MM.1S (cell line): ENCODE measurements at regions not wholly inside any gene's neighbourhood (a gene's known extent, or its start where the extent isn't known, plus 50 kb on each side); places are given as distances from the start of the nearest gene placed in this dataset.

Experiments
- DNase-seq: peaks from one replicate; pipeline ENCODE4 v3.0.0-alpha.2; 2015
- H2AFZ ChIP-seq: fragments of 300-600 bp; sonication (generic); 2 replicates; pipeline ENCODE4 v1.6.0; 2016; ENCODE audit warnings: antibody characterized with exemption, low read length
- H3F3A ChIP-seq: fragments of 300-600 bp; sonication (generic); 2 replicates; pipeline ENCODE4 v1.6.1; 2016; ENCODE audit warnings: mild to moderate bottlenecking, antibody characterized with exemption, low read length, moderate library complexity, mixed read lengths; ENCODE audit not compliant: insufficient read depth
- H3K27ac ChIP-seq: fragments of 300-600 bp; sonication (generic); 2 replicates; pipeline ENCODE4 v1.5.1; 2016; ENCODE audit warnings: mild to moderate bottlenecking, low read length
- H3K27me3 ChIP-seq: fragments of 300-600 bp; sonication (generic); replicated peaks from 2 replicates; pipeline ENCODE4 v1.6.0; 2016; ENCODE audit warnings: low read length; ENCODE audit not compliant: insufficient read depth
- H3K36me3 ChIP-seq: fragments of 300-600 bp; sonication (generic); replicated peaks from 2 replicates; pipeline ENCODE4 v1.6.1; 2016; ENCODE audit warnings: mild to moderate bottlenecking, low read length, mixed read lengths; ENCODE audit not compliant: insufficient read depth
- H3K4me1 ChIP-seq: fragments of 300-600 bp; sonication (generic); 2 replicates; pipeline ENCODE4 v1.6.1; 2016; ENCODE audit warnings: low read length, mixed read lengths
- H3K4me2 ChIP-seq: fragments of 300-600 bp; sonication (generic); 2 replicates; pipeline ENCODE4 v1.6.0; 2016; ENCODE audit warnings: low read depth, low read length
- H3K4me3 ChIP-seq: fragments of 300-600 bp; sonication (generic); 2 replicates; pipeline ENCODE4 v1.5.1; 2016; ENCODE audit warnings: low read length, mixed read lengths
- H3K79me2 ChIP-seq: fragments of 300-600 bp; sonication (generic); 2 replicates; pipeline ENCODE4 v1.6.1; 2016; ENCODE audit warnings: mixed run types, low read length, mixed read lengths
- H3K9ac ChIP-seq: fragments of 300-600 bp; sonication (generic); 2 replicates; pipeline ENCODE4 v1.6.1; 2016; ENCODE audit warnings: low read length, mixed read lengths
- H3K9me2 ChIP-seq: fragments of 300-600 bp; sonication (generic); replicated peaks from 2 replicates; pipeline ENCODE4 v1.6.1; 2016; ENCODE audit warnings: mild to moderate bottlenecking, low read length, mixed read lengths; ENCODE audit not compliant: insufficient read depth
- H3K9me3 ChIP-seq: fragments of 300-600 bp; sonication (generic); replicated peaks from 2 replicates; pipeline ENCODE4 v1.6.1; 2016; ENCODE audit warnings: mild to moderate bottlenecking, low read length, mixed read lengths; ENCODE audit not compliant: insufficient read depth
- H4K20me1 ChIP-seq: fragments of 300-600 bp; sonication (generic); 2 replicates; pipeline ENCODE4 v1.6.1; 2016; ENCODE audit warnings: mild to moderate bottlenecking, low read length, moderate library complexity, mixed read lengths; ENCODE audit not compliant: insufficient read depth
- EZH2 ChIP-seq: fragments of 300-600 bp; sonication (generic); optimal IDR thresholded peaks from 2 replicates; pipeline ENCODE3; 2017; ENCODE audit warnings: low read depth, mild to moderate bottlenecking, antibody characterized with exemption, low read length, mixed read lengths
- EZH2phosphoT487 ChIP-seq: fragments of 300-600 bp; sonication (generic); IDR thresholded peaks from 2 replicates; pipeline ENCODE4 v1.6.1; 2018; ENCODE audit warnings: antibody characterized with exemption, low read length
- TF ChIP-seq, protein P1 (sequence below): fragments of 300-600 bp; sonication (generic); IDR thresholded peaks from 2 replicates; pipeline ENCODE4 v1.5.1; 2016; ENCODE audit warnings: antibody characterized with exemption, low read length, mixed read lengths

DNA sequence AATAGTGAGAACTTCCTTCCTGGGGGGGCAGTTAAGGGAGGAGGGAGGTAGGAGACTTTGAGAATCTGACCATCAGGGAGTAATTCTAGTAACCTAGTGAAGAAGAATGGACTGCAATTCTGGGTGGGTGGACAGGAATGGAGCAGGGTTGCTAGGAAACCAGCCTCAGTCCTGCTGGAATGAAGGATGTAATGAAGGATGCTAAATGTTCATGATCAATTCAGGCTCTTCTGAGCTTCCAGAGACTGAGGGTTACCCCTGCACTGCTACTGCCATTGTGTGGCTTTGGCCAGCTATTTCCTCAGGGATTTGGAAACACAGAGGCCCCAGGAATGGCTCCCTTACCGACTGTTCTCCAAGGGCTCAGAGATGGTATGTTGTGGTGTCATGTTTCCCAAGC lies 116.4 kb downstream of the UTP18 start:
- Histone ChIP-seq H3K9ac (no peak overlapping the region), H3K79me2 (no peaks in the 10 kb centered on the region), H4K20me1 (no peaks in the 10 kb centered on the region), H3K4me3 (no peak overlapping the region), H3K27ac (no peak overlapping the region), H3K4me1 (no peaks in the 10 kb centered on the region), H3K9me3 (no peaks in the 10 kb centered on the region), H3K27me3 (no peaks in the 10 kb centered on the region), H3K9me2 (no peaks in the 10 kb centered on the region), H3K36me3 (no peaks in the 10 kb centered on the region), H3F3A (no peaks in the 10 kb centered on the region), H3K4me2 (no peak overlapping the region), H2AFZ (no peak overlapping the region)
- TF ChIP-seq, protein P1, sequence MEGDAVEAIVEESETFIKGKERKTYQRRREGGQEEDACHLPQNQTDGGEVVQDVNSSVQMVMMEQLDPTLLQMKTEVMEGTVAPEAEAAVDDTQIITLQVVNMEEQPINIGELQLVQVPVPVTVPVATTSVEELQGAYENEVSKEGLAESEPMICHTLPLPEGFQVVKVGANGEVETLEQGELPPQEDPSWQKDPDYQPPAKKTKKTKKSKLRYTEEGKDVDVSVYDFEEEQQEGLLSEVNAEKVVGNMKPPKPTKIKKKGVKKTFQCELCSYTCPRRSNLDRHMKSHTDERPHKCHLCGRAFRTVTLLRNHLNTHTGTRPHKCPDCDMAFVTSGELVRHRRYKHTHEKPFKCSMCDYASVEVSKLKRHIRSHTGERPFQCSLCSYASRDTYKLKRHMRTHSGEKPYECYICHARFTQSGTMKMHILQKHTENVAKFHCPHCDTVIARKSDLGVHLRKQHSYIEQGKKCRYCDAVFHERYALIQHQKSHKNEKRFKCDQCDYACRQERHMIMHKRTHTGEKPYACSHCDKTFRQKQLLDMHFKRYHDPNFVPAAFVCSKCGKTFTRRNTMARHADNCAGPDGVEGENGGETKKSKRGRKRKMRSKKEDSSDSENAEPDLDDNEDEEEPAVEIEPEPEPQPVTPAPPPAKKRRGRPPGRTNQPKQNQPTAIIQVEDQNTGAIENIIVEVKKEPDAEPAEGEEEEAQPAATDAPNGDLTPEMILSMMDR = no peak
- TF ChIP-seq EZH2 = no peak
- no peak for DNase-seq

DNA sequence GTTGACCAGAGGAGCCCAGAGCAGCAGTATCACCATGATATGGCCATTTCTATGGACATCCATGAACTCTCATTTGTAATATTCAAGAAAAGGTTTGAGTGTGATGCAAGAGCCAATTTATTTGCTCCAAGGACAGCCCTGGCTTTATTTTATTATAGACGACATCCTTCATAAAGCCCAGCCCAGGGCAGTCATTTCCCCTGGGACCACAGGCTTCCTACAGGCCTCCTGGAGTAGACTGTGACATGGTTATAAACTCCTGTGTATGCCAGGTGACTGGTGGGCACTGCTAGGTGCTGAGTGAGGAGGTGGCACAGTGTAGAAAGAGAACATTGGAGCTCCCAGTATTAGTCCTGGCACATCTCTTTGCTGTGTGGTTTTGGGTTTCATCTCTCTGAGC lies 120.9 kb downstream of the UTP18 start:
- TF ChIP-seq EZH2 (no peak), EZH2phosphoT487 (no peak)
- TF ChIP-seq, protein P1 = no peak

DNA sequence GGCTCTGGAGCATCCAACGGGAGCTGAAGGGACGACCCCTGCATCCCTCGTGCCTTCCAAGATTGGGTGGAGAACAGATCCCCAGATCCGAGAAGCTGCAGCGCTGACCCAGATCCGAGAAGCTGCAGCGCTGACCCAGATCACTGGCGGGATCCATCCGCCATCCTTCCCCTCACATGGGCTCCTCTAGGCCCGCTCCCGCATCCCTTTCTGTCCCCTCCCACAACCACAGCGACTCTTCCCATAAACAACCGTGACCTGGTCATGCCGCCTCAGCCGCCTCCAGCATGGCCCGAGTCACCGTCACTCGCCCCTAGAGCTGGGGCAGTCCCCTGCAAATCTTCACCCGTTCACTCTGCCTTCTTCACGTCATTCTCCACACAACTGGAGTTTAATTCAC lies 124.9 kb downstream of the UTP18 start:
- Histone ChIP-seq H3K36me3 (no peaks in the 10 kb centered on the region), H3K4me1 (no peaks in the 10 kb centered on the region), H3K4me2 (no peak overlapping the region), H3K27ac (no peak overlapping the region), H3K9ac (no peak overlapping the region), H3K79me2 (no peaks in the 10 kb centered on the region), H3K9me2 (no peaks in the 10 kb centered on the region), H3K4me3 (no peak overlapping the region), H3K27me3 (no peaks in the 10 kb centered on the region), H3F3A (no peaks in the 10 kb centered on the region), H4K20me1 (no peaks in the 10 kb centered on the region), H2AFZ (no peak overlapping the region), H3K9me3 (no peaks in the 10 kb centered on the region)
- no peak for TF ChIP-seq EZH2phosphoT487
- TF ChIP-seq, protein P1 = no peak
- no peak for TF ChIP-seq EZH2
- DNase-seq = no peak

More for the DNA sequence above, 120.9 kb downstream of the UTP18 start:
- no peak for DNase-seq
- Histone ChIP-seq H3K4me1 (no peaks in the 10 kb centered on the region), H3K9ac (no peak overlapping the region), H3K9me2 (no peaks in the 10 kb centered on the region), H3K27ac (no peak overlapping the region), H3K9me3 (no peaks in the 10 kb centered on the region), H3K4me3 (no peak overlapping the region), H3K36me3 (no peaks in the 10 kb centered on the region), H2AFZ (no peak overlapping the region), H3K27me3 (no peaks in the 10 kb centered on the region), H3F3A (no peaks in the 10 kb centered on the region), H3K4me2 (no peak overlapping the region), H4K20me1 (no peaks in the 10 kb centered on the region), H3K79me2 (no peaks in the 10 kb centered on the region)
